CD4-positive, alpha-beta T cell treated with Interleukin-12 subunit alpha and Interleukin-12 subunit beta, for 1 hour (primary cell): ENCODE measurements at regions not wholly inside any gene's neighbourhood (a gene's known extent, or its start where the extent isn't known, plus 50 kb on each side); places are given as distances from the start of the nearest gene placed in this dataset.

Source experiments
- DNase-seq: peaks from one replicate; pipeline ENCODE4 v3.0.0-alpha.2; 2020

DNA sequence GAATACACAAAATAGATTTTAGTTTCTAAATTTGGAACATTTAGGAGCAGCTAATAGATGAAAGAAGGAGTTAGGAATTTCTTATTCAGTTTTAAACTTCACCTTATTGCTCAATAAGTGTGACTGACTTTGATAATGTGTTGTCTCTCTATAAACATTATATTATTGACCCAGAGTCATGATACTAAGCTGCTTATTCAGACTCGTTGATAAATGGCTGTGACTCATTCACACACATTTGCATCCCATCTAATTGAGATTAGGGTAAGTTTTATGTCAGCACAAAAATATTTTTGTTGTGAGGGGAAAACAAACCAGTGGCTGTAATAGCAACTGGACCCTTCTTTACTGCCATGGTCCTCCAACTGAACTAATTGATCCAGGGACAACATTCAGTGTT, 137.6 kb downstream of the GOLIM4 start:
- DNase-seq = no peak

- no peak for DNase-seq
Observed at GRCh38 chr3:167952969-167953368, 142.8 kb downstream of the GOLIM4 start.

DNA sequence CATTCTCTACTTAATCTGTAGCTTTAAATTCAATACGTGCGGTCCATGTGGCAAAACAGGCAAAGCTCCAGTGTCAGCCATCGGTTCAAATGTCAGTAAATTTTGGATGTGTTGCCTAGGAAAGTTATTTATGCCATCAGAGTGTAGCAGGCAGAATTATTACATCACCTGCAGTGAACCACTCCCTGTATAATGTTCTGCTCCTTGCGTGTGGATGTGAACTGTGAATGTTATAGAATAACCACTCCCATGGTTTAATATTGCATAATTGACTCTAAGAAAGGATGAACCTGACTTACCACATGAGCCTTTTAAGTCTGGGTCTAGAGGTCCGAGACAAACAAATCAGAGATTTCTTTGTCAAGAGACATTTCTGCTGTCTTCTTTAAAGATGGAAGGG, 145.5 kb downstream of the GOLIM4 start:
- DNase-seq = no peak

DNA sequence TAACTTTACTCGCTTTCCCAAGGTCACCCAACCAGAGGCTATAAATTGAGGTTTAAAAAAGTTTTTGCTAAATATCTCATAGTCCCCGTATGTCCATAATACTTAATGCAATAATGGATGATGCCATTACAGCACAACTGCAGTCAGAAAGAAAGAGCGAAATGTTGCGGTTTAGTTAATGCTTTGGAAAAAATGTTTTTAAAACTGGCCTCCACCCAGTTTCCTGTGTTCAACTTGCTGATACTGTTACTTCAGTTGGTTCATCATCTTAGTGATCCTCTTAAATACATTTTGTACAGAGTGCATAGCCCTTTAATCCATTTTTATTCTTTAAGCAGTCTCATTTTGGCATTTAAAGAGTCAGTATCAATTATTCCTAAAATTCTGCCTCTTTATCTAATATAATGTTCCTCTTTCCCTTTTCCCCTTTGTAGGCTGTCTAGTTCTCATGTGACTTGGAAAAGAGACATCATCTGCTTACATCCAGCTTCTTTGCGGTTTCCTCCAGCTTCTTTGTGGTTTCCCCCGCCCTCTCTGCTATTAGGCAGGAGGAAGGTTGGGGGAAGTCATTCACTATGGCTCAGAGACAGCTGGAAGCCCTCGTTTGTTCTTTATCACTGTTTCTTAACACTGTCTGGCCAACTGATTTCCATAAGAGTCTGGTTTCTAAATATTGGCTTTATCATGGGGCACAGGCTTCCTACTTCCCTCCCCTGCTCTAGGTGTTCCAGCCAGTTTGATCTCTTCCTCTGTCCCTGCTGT, 154.3 kb downstream of the GOLIM4 start:
- no peak for DNase-seq

- DNase-seq = no peak
Observed at GRCh38 chr3:167940241-167940640, 155.5 kb downstream of the GOLIM4 start.

DNA sequence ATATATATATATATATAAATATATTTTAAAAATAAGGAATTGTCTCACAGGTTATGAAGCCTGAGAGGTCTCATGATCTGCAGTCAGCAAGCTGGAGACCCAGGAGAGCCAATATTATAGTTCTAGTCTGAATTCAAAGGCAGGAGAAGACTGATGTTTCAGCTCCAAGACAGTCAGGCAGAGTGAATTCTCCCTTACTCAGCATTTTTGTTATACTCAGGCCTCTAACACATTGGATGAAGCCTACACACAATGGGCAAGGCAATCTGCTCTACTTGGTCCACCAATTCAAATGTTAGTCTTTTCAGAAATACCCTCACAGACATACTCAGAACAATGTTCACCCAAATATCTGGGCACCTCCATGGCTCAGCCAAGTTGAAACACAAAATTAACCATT, 157.2 kb downstream of the GOLIM4 start:
- no peak for DNase-seq

- no peak for DNase-seq
Observed at GRCh38 chr3:167936019-167936418, 159.7 kb downstream of the GOLIM4 start.

- no peak for DNase-seq
Observed at GRCh38 chr3:167930453-167930852, 165.3 kb downstream of the GOLIM4 start.

DNA sequence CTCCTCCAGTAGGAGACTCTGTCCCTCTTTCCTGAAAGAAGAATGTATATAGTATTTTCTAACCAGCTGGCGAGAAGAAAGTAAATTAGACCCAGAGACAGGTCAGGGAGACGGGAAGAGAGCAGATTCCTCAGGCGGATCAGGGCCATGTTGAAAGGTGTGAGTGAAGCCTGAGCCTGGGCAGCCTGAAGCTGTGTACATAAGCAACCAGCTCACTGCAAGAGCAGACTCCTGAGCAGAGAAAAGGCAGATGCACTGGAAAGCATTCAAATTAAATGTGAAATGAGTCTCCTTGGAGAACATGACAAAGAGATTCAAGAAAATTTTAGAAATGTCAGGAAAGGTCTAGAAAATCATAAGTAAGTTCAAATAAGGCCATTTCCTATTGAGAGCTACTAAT, 165.8 kb downstream of the GOLIM4 start:
- no peak for DNase-seq

DNA sequence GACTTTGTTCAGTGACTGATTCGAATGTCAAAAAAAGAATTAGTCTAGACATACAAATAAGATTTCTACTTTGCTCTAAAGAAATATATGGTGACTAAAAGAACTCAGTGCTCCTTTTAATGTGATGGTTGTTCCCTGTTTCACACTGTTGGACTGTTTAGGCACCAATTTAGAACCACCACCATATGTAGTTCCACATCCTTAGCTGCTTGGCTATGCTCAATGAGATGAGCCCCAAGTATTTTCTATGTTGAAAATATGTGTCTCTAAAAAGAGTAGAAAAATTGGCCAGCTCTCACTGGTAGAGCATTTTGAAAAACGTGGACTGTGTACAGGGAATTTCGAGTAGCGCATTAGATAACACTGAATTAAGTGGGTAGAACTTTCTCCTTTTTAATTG, 167.3 kb downstream of the GOLIM4 start:
- DNase-seq = no peak

- no peak for DNase-seq
Observed at GRCh38 chr3:167920747-167921146, 175.0 kb downstream of the GOLIM4 start.

GRCh38 chr3:167919590-167919989, 176.1 kb downstream of the GOLIM4 start:
- no peak for DNase-seq

DNA sequence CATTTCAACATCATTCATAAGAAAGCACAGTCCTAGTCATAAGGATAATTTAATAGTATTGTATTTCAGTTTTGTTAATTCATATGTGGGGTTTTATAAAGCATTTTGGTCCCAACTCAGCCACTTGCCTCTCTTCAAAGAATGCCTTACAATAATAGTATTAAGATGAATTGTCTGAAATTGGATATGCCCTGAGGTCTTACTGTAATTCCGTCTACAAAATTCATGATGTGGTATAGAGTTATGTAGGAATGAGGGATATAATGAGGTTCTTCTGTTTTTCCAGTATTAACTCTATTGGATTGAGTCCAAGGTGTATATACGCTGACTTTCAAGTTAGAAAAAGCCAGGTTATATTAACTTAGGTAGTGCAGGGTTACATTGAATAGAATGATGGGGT, 177.0 kb downstream of the GOLIM4 start:
- no peak for DNase-seq

- no peak for DNase-seq
Observed at GRCh38 chr3:167918008-167918596, 177.6 kb downstream of the GOLIM4 start.

GRCh38 chr3:167913219-167913835, 177.8 kb downstream of the SERPINI1 start:
- DNase-seq = no peak

DNA sequence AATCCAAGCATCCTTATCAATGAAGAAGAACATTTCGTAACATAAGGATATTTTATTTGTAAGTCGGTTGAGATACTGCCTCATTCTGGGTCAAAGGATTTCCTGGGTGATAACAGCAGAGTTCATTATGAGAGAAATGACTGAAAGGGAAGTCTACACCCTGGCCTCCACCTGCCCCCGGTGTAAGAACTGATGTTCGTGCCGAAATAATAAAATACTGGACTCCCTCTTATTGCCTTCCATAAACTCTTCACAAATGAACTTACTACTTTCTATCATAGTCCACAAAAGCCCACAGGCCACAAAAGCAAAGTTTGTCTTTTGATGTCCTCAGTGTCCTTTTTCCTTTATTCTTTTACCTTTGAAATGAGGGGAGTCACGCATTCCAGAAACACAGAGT, 174.4 kb downstream of the SERPINI1 start:
- DNase-seq = no peak

- DNase-seq = no peak
Observed at GRCh38 chr3:167909504-167909896, 174.0 kb downstream of the SERPINI1 start.

DNA sequence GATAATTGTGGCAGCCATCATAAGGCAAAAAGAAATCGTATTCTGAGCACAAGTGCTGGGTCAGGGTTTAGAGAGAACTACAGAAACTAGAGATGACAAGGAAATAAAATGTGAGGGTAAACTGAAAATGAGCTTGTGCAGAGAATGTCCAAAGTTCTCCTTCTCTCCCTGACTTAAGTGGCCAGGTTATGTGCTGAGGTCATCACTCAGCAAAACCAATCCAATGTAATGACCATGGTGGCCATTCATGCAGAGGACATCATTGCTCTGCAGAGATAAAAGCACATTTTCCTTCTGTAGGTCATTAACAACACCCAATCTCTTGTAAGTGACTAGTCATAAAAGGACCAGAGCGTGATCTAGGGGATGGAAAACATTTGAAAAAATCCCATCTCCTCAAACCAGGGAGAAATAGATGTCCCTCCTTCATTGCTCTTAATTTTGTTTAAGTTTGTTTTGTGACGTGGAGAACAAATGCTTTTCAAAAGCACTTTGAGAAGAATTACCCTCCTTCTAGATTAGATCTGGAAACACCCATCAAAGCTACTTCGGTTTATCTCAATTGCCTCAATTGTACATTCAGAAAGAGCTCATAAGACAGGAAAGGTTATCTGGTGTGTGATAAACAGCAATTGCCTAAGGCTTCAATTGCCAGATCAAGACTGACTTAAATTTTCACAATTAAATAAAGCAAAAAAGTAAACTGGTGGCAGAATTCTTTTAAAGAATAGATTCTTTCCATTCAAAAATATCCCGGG, 173.4 kb downstream of the SERPINI1 start:
- DNase-seq = no peak

GRCh38 chr3:167908221-167908620, 172.7 kb downstream of the SERPINI1 start:
- DNase-seq = no peak

GRCh38 chr3:167901138-167901537, 165.6 kb downstream of the SERPINI1 start:
- DNase-seq = no peak

GRCh38 chr3:167899093-167899492, 163.6 kb downstream of the SERPINI1 start:
- no peak for DNase-seq

DNA sequence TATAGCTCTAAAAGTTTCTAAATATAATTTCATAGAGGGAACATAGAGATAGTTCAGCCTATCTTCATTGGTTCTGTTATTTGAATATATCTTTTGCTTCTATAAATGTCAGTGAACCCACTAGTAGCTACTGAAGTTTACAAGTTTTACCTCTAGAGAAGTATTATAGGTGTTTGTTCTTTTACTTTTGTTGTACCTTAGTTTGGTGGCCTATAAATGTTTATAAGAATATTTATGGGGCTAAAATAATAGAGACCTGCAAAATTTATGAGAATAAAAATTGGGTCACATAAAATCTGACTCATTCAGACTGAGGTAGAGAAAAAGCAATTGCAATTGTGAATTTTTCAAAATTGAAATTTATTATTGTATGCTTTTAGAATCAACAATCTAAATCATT, 162.6 kb downstream of the SERPINI1 start:
- no peak for DNase-seq

DNA sequence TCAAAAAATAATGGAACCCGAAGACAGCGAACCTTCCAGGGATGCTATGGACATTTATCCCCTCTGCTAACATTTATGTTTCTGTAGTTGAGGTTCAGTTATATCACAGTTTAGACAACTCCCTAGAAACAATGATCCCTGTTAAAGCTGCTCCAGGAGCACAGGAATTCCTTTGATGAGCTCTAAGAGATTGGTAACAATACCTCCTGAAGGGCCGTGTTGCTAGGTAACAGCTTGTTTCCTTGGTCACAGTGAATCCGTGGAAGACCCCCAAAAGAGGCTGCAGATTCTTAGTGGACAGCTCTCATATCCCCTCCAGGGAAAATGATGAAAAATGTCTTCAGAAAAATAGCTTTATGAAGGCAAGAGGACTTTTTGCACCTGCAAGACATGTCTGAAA, 160.2 kb downstream of the SERPINI1 start:
- DNase-seq = no peak

DNA sequence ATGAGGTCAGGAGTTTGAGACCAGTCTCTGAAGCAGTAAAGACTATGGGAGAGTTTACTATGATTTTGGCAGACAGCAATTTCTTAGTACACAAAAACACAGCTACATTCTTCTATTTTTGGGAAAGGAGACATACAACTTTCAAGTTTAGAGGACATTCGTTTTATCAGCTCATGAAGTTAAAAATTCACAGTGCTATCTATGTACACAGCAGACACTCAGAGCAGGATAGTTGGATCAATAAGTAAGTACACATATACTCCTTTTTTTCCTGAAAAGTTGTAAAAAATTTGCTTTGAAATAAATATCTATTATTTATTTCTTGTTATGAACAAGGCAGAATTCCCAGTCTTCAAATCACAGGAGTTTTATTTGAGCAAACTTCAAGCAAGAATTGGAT, 159.7 kb downstream of the SERPINI1 start:
- no peak for DNase-seq
